ENCODE measurements at regions not wholly inside any gene's neighbourhood (a gene's known extent, or its start where the extent isn't known, plus 50 kb on each side); places are given as distances from the start of the nearest gene placed in this dataset.
"Not testable (repeated sequence)": the region's sequence is repeated elsewhere in the genome, so short reads cannot be mapped to it uniquely, and the experiment has no call there.

GRCh38 chr2:198873503-198874471 lies 584.0 kb downstream of the SATB2 start:
- no peaks in the 10 kb centered on the region for H3K27me3 ChIP-seq
- no peaks in the 10 kb centered on the region for H3K4me1 ChIP-seq
- H3K9me3 ChIP-seq = no peaks in the 10 kb centered on the region
- DNase-seq = no peak
- no peak overlapping the region for H3K4me3 ChIP-seq (ENCODE audit: low read depth, low read length)
- TF ChIP-seq, protein P1, sequence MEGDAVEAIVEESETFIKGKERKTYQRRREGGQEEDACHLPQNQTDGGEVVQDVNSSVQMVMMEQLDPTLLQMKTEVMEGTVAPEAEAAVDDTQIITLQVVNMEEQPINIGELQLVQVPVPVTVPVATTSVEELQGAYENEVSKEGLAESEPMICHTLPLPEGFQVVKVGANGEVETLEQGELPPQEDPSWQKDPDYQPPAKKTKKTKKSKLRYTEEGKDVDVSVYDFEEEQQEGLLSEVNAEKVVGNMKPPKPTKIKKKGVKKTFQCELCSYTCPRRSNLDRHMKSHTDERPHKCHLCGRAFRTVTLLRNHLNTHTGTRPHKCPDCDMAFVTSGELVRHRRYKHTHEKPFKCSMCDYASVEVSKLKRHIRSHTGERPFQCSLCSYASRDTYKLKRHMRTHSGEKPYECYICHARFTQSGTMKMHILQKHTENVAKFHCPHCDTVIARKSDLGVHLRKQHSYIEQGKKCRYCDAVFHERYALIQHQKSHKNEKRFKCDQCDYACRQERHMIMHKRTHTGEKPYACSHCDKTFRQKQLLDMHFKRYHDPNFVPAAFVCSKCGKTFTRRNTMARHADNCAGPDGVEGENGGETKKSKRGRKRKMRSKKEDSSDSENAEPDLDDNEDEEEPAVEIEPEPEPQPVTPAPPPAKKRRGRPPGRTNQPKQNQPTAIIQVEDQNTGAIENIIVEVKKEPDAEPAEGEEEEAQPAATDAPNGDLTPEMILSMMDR (IDR thresholded peaks at IDR 0.05; ENCODE audit: low read depth, low read length) = no peak
- no peaks in the 10 kb centered on the region for H3K36me3 ChIP-seq

DNA sequence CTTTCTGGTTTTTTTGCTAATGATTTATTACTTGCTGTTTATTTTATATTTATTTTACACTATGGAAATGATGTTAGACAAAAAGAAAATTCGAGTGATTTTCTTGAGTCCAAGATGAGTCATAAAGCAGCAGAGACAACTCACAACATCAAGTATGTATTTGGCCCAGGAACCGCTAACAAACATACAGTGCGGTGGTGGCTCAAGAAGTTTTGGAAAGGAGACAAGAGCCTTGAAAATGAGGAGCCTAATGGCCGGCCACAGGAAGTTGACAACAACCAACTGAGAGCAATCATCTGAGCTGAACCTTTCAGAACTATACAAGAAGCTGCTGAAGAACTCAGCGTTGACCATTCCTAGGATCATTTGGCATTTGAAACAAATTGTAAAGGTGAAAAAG lies 594.1 kb downstream of the SATB2 start:
- no peaks in the 10 kb centered on the region for H3K36me3 ChIP-seq
- no peaks in the 10 kb centered on the region for H3K4me1 ChIP-seq
- H3K4me3 ChIP-seq (ENCODE audit: low read depth, low read length) = no peak overlapping the region
- H3K9me3 ChIP-seq = no peaks in the 10 kb centered on the region
- TF ChIP-seq, protein P1 (IDR thresholded peaks at IDR 0.05; ENCODE audit: low read depth, low read length) = no peak
- H3K27me3 ChIP-seq = no peaks in the 10 kb centered on the region
- DNase-seq = no peak

DNA sequence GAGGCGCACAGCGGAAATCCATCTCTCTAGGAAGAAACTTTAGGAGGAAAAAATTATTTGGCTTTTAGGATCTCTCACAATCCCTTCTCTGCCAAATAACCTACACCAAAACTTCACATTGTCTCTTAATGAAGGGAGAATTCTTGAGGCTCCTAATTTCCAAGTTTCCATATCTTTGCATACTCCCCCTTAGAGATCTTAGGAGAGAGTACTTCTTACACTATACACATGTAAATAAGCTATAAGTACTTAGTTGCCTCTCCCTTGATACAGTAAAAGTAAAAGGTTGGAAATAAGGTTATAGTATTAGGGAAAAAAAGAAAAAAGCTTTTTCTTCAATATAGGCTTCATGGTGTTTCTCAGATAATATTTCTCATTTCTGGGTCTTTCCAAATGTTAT lies 596.7 kb downstream of the SATB2 start:
- Histone ChIP-seq H3K4me3 (ENCODE audit: low read depth, low read length) (no peak overlapping the region), H3K4me1 (no peaks in the 10 kb centered on the region), H3K9me3 (no peaks in the 10 kb centered on the region), H3K27me3 (no peaks in the 10 kb centered on the region), H3K36me3 (no peaks in the 10 kb centered on the region)
- DNase-seq = no peak
- TF ChIP-seq, protein P1 (IDR thresholded peaks at IDR 0.05; ENCODE audit: low read depth, low read length) = no peak

DNA sequence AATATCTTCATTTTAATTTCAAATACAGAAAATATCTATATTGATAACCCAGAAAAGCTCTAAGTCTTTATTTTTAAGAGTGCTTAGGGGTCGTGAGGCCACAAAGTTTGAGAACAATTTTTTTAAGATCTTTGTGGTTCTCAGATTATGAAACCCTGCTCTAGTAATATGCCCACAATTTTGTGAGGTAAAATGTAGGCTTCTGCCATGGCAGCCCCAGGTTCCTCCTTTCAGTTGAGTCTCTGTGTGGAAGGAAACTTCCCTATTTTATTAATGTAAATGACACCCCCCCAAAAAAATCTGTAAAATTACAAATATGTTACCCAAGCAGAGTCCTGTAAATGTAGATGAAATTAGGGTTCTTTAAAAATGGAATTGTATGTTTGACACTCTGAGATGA lies 600.5 kb downstream of the SATB2 start:
- H3K4me3 ChIP-seq (ENCODE audit: low read depth, low read length) = no peak overlapping the region
- no peaks in the 10 kb centered on the region for H3K36me3 ChIP-seq
- DNase-seq = no peak
- H3K27me3 ChIP-seq = no peaks in the 10 kb centered on the region
- TF ChIP-seq, protein P1 (IDR thresholded peaks at IDR 0.05; ENCODE audit: low read depth, low read length) = no peak
- no peaks in the 10 kb centered on the region for H3K4me1 ChIP-seq
- no peaks in the 10 kb centered on the region for H3K9me3 ChIP-seq

DNA sequence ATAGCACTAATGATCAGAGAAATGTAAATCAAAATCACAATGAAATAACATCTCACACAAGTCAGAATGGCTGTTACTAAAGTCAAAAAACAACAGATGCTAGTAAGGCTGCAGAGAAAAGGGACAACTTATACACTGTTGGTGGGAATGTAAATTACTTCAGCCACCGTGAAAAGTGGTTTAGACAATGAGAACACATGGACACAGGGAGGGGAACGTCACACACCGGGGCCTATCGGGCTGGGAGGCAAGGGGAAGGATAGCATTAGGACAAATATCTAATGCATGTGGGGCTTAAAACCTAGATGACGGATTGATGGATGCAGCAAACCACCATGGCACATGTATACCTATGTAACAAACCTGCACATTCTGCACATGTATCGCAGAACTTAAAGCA lies 602.0 kb downstream of the SATB2 start:
- H3K27me3 ChIP-seq; H3K9me3 ChIP-seq; DNase-seq; H3K36me3 ChIP-seq; H3K4me3 ChIP-seq (ENCODE audit: low read depth, low read length); H3K4me1 ChIP-seq: not testable (repeated sequence)

GRCh38 chr2:198852248-198852647 lies 605.5 kb downstream of the SATB2 start:
- no peak overlapping the region for H3K4me3 ChIP-seq (ENCODE audit: low read depth, low read length)
- H3K9me3 ChIP-seq = no peaks in the 10 kb centered on the region
- no peaks in the 10 kb centered on the region for H3K36me3 ChIP-seq
- no peaks in the 10 kb centered on the region for H3K27me3 ChIP-seq
- no peaks in the 10 kb centered on the region for H3K4me1 ChIP-seq
- TF ChIP-seq, protein P1 (IDR thresholded peaks at IDR 0.05; ENCODE audit: low read depth, low read length) = no peak
- no peak for DNase-seq

Measured in BE2C (cell line).